IMR-90 (cell line): ENCODE measurements at regions not wholly inside any gene's neighbourhood (a gene's known extent, or its start where the extent isn't known, plus 50 kb on each side); places are given as distances from the start of the nearest gene placed in this dataset.
"Not testable (repeated sequence)": the region's sequence is repeated elsewhere in the genome, so short reads cannot be mapped to it uniquely, and the experiment has no call there.

ENCODE experiments used
- ATAC-seq: fragments of 200-7000 bp; cut with Tn5 transposase; 2 replicates; pipeline ENCODE4 v1.9.1; 2020; ENCODE audit warnings: low read depth, mild to moderate bottlenecking, moderate library complexity
- BruUV-seq: library from RNA; stranded (reverse); fragments of 400-500 nt; replicated peaks from 2 replicates; lab custom pipeline; 2021; lab: Mats Ljungman, UMichigan
- CTCF ChIA-PET: fragments of 300-600 bp; formaldehyde crosslinking; extraction: SDS; loops from one replicate; lab custom pipeline; 2021; ENCODE audit warnings: antibody characterized with exemption; lab: Yijun Ruan, JAX
- POLR2A ChIA-PET: fragments of 300-600 bp; sonication (Branson Sonifier 250); formaldehyde crosslinking; loops from one replicate; lab custom pipeline; 2022; ENCODE audit warnings: antibody characterized with exemption; ENCODE audit not compliant: unreplicated experiment; lab: Charles Lee
- DNase-seq: peaks from one replicate; pipeline ENCODE4 v3.0.0; 2013
- H2AFZ ChIP-seq: replicated peaks from 2 replicates; pipeline ENCODE3; 2013; ENCODE audit warnings: low read length, mild to moderate bottlenecking; ENCODE audit not compliant: poor library complexity
- H2AK5ac ChIP-seq: 2 replicates; pipeline ENCODE4 v1.6.1; 2013; ENCODE audit warnings: low read depth, low read length, inconsistent platforms
- H2AK9ac ChIP-seq: replicated peaks from 2 replicates; pipeline ENCODE3; 2013; ENCODE audit warnings: mild to moderate bottlenecking, low read depth, low read length, moderate library complexity; ENCODE audit not compliant: poor library complexity
- H2BK120ac ChIP-seq: 2 replicates; pipeline ENCODE4 v1.6.1; 2013; ENCODE audit warnings: low read depth, low read length, inconsistent platforms
- H2BK15ac ChIP-seq: 3 replicates; pipeline ENCODE4 v1.6.1; 2013; ENCODE audit warnings: low read depth, low read length, inconsistent platforms
- H2BK20ac ChIP-seq: 2 replicates; pipeline ENCODE4 v1.6.1; 2013; ENCODE audit warnings: low read depth, mild to moderate bottlenecking, inconsistent platforms, low read length, moderate library complexity
- H2BK5ac ChIP-seq: 2 replicates; pipeline ENCODE4 v1.6.1; 2013; ENCODE audit warnings: mild to moderate bottlenecking, low read depth, low read length, inconsistent platforms; ENCODE audit not compliant: poor library complexity, severe bottlenecking
- H3K14ac ChIP-seq: replicated peaks from 2 replicates; pipeline ENCODE4 v1.6.1; 2013; ENCODE audit warnings: low read depth, low read length, inconsistent platforms
- H3K18ac ChIP-seq: 2 replicates; pipeline ENCODE4 v1.6.1; 2013; ENCODE audit warnings: low read depth, low read length, control low read depth
- H3K23ac ChIP-seq: 2 replicates; pipeline ENCODE4 v1.6.1; 2013; ENCODE audit warnings: low read depth, low read length, inconsistent platforms
- H3K27ac ChIP-seq: 2 replicates; pipeline ENCODE4 v1.5.1; 2013; ENCODE audit warnings: mild to moderate bottlenecking, control low read depth, low read length; ENCODE audit not compliant: insufficient read depth
- H3K27me3 ChIP-seq: 2 replicates; pipeline ENCODE4 v1.6.1; 2013; ENCODE audit warnings: low read length; ENCODE audit not compliant: control insufficient read depth, insufficient read depth
- H3K36me3 ChIP-seq: 2 replicates; pipeline ENCODE4 v1.6.1; 2013; ENCODE audit warnings: low read length, mixed read lengths; ENCODE audit not compliant: control insufficient read depth, insufficient read depth
- H3K4ac ChIP-seq: 2 replicates; pipeline ENCODE4 v1.6.1; 2013; ENCODE audit warnings: low read depth, low read length, inconsistent platforms
- H3K4me1 ChIP-seq: 2 replicates; pipeline ENCODE4 v1.6.1; 2013; ENCODE audit warnings: low read length, mixed read lengths; ENCODE audit not compliant: control insufficient read depth, insufficient read depth
- H3K4me2 ChIP-seq: 2 replicates; pipeline ENCODE4 v1.6.1; 2013; ENCODE audit warnings: low read depth, mild to moderate bottlenecking, control low read depth, low read length, moderate library complexity
- H3K4me3 ChIP-seq: 2 replicates; pipeline ENCODE4 v1.5.1; 2013; ENCODE audit warnings: low read depth, mild to moderate bottlenecking, control low read depth, low read length, moderate library complexity; ENCODE audit not compliant: insufficient read depth
- H3K56ac ChIP-seq: 2 replicates; pipeline ENCODE4 v1.6.1; 2013; ENCODE audit warnings: low read length, inconsistent platforms; ENCODE audit not compliant: insufficient read depth; ENCODE audit errors: extremely low read depth
- H3K79me1 ChIP-seq, 2 experiments: 2 replicates each; pipeline ENCODE4 v1.6.1; 2013; ENCODE audit warnings: low read length in 2 of 2, inconsistent platforms in 1 of 2, low read depth in 1 of 2
- H3K9ac ChIP-seq: 2 replicates; pipeline ENCODE4 v1.6.1; 2013; ENCODE audit warnings: low read depth, low read length, control low read depth
- H3K9me1 ChIP-seq: 2 replicates; pipeline ENCODE4 v1.6.1; 2013; ENCODE audit warnings: low read length, inconsistent platforms; ENCODE audit not compliant: insufficient read depth
- H3K9me3 ChIP-seq: 2 replicates; pipeline ENCODE4 v1.6.1; 2013; ENCODE audit warnings: low read length; ENCODE audit not compliant: control insufficient read depth, insufficient read depth
- H4K20me1 ChIP-seq: 2 replicates; pipeline ENCODE4 v1.6.1; 2013; ENCODE audit warnings: low read length, inconsistent platforms; ENCODE audit not compliant: insufficient read depth
- H4K5ac ChIP-seq: 2 replicates; pipeline ENCODE4 v1.6.1; 2013; ENCODE audit warnings: mild to moderate bottlenecking, low read depth, low read length, control low read depth
- H4K8ac ChIP-seq, 2 experiments: 2 replicates each; pipeline ENCODE4 v1.6.1; 2013; ENCODE audit warnings: low read depth in 2 of 2, low read length in 2 of 2, control low read depth in 1 of 2, inconsistent platforms in 1 of 2
- H4K91ac ChIP-seq: 2 replicates; pipeline ENCODE4 v1.6.1; 2013; ENCODE audit warnings: low read depth, low read length, inconsistent platforms; ENCODE audit not compliant: insufficient read depth
- WGBS, 2 experiments: methylation state at CpG; one replicate each; pipeline versions ENCODE4 v1.1.5 to v1.1.7; 2013; ENCODE audit warnings: missing lambda C conversion rate in 2 of 2; ENCODE audit not compliant: insufficient read length in 1 of 2; ENCODE audit errors: extremely low coverage in 2 of 2; 5-methylcytosine and 5-hydroxymethylcytosine counted together
- dilution Hi-C: fragments of 300-500 bp; cut with HindIII; formaldehyde crosslinking; loops from one replicate; pipeline ENCODE4 v1.14.3; 2018; ENCODE audit warnings: low sequenced_read_pairs; ENCODE audit not compliant: unreplicated experiment
- in situ Hi-C: fragments of 300-500 bp; cut with MboI; formaldehyde crosslinking; loops from 3 replicates; pipeline ENCODE4 v1.14.3; 2019; ENCODE audit warnings: low sequenced_read_pairs, inconsistent platforms, mixed read lengths
- intact Hi-C: fragments of 100-400 bp; cut with micrococcal nuclease; formaldehyde crosslinking; loops from 2 replicates; pipeline ENCODE4 v1.10.0; 2022

DNA sequence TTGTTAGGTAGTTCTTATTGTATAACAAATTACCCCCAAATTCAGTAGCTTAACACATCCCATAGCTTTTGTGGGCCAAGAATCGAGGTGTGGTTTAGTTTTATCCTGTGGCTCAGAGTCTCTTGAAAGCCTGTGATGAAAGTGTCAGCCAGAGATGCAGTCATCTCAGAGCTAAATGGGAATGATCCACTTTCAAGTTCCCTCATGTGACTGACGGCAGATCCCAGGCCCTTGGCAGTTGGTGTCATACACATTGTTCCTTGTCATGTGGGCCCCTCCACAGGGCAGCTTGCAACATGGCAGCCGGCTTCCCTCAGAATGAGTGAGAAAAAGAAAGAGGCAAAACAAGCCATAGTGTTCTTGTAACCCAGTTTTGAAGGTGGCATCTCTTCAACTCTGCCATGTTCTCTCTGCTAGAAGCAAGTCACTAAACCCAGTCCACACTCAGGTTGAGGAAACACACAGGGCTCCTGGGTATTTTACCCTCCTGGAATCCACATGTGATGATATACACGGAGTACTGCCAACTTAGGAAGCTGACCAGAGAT is 153.1 kb upstream of the LRRC61 start:
- H3K56ac ChIP-seq, H2AK5ac ChIP-seq, H3K9me1 ChIP-seq, CTCF ChIA-PET, H3K4me1 ChIP-seq, H2BK20ac ChIP-seq, intact Hi-C loops, H3K27me3 ChIP-seq, H3K18ac ChIP-seq, H2BK120ac ChIP-seq, in situ Hi-C loops, BruUV-seq, H3K9ac ChIP-seq, H2AFZ ChIP-seq, dilution Hi-C loops, H4K91ac ChIP-seq, H3K4me3 ChIP-seq, H4K5ac ChIP-seq, H3K9me3 ChIP-seq, POLR2A ChIA-PET, H4K20me1 ChIP-seq, H2BK5ac ChIP-seq, H3K36me3 ChIP-seq, H4K8ac ChIP-seq, H2BK15ac ChIP-seq, H3K4me2 ChIP-seq, H3K4ac ChIP-seq, H2AK9ac ChIP-seq, H3K79me1 ChIP-seq, DNase-seq, H3K27ac ChIP-seq, ATAC-seq, H3K14ac ChIP-seq, H3K23ac ChIP-seq: not testable (repeated sequence)
- WGBS, 2 experiments, result 40% methylated on average over 1 of the region's 4 CpGs; no CpG with 5 or more reads in 1 of the 2 experiments

GRCh38 chr7:150183602-150184001 is 139.6 kb upstream of the LRRC61 start:
- H2BK5ac ChIP-seq, POLR2A ChIA-PET, H2AFZ ChIP-seq, H2BK15ac ChIP-seq, DNase-seq, H3K4me1 ChIP-seq, ATAC-seq, H3K23ac ChIP-seq, H3K27ac ChIP-seq, H3K4ac ChIP-seq, H3K79me1 ChIP-seq, H2BK20ac ChIP-seq, H3K9ac ChIP-seq, H2BK120ac ChIP-seq, H3K18ac ChIP-seq, in situ Hi-C loops, H3K4me3 ChIP-seq, H3K56ac ChIP-seq, H3K9me3 ChIP-seq, CTCF ChIA-PET, H3K27me3 ChIP-seq, H4K91ac ChIP-seq, H3K9me1 ChIP-seq, intact Hi-C loops, BruUV-seq, H2AK5ac ChIP-seq, H3K36me3 ChIP-seq, H3K14ac ChIP-seq, H2AK9ac ChIP-seq, dilution Hi-C loops, H4K5ac ChIP-seq, H4K20me1 ChIP-seq, H3K4me2 ChIP-seq, H4K8ac ChIP-seq: not testable (repeated sequence)
- WGBS, 2 experiments, result no CpG with 5 or more reads among the region's 1 CpG
